ENCODE measurements at regions not wholly inside any gene's neighbourhood (a gene's known extent, or its start where the extent isn't known, plus 50 kb on each side); places are given as distances from the start of the nearest gene placed in this dataset.

GRCh38 chr3:94873751-94874150 is 810.9 kb downstream of the NSUN3 start:
- ChIA-PET CTCF (no interaction called here), POLR2A (no interaction called here)
- DNase-seq (ENCODE audit: extremely low spot score) = no peak
- no peak for TF ChIP-seq FOXA1 (IDR thresholded peaks at IDR 0.05)
- TF ChIP-seq LEF1 (IDR thresholded peaks at IDR 0.05; ENCODE audit: borderline replicate concordance) = no peak

GRCh38 chr3:94875149-94875548 is 812.3 kb downstream of the NSUN3 start:
- no peak for DNase-seq (ENCODE audit: extremely low spot score)
- ChIA-PET POLR2A (no interaction called here), CTCF (no interaction called here)
- TF ChIP-seq CTBP1 (IDR thresholded peaks at IDR 0.05; ENCODE audit: borderline replicate concordance) (no peak), FOXA1 (IDR thresholded peaks at IDR 0.05) (no peak), HDGF (IDR thresholded peaks at IDR 0.05; ENCODE audit: borderline replicate concordance) (no peak), NFRKB (IDR thresholded peaks at IDR 0.05) (no peak), BHLHE40 (IDR thresholded peaks at IDR 0.05; ENCODE audit: borderline replicate concordance) (no peak), FOXK2 (IDR thresholded peaks at IDR 0.05) (no peak), PKNOX1 (IDR thresholded peaks at IDR 0.05) (no peak), SP1 (IDR thresholded peaks at IDR 0.05) (no peak), TARDBP (IDR thresholded peaks at IDR 0.05) (no peak), ELF4 (IDR thresholded peaks at IDR 0.05) (no peak), ARNT (IDR thresholded peaks at IDR 0.05) (no peak), SUZ12 (IDR thresholded peaks at IDR 0.05) (no peak), ZNF384 (IDR thresholded peaks at IDR 0.05) (no peak), FOXM1 (IDR thresholded peaks at IDR 0.05; ENCODE audit: borderline replicate concordance) (no peak)

GRCh38 chr3:94887065-94887464 is 824.2 kb downstream of the NSUN3 start:
- DNase-seq (ENCODE audit: extremely low spot score) = no peak
- ChIA-PET CTCF (no interaction called here), POLR2A (no interaction called here)
- TF ChIP-seq ZNF384 (IDR thresholded peaks at IDR 0.05) = no peak
- no peak for TF ChIP-seq PKNOX1 (IDR thresholded peaks at IDR 0.05)
- TF ChIP-seq LEF1 (IDR thresholded peaks at IDR 0.05; ENCODE audit: borderline replicate concordance) = no peak
- TF ChIP-seq FOXK2 (IDR thresholded peaks at IDR 0.05) = no peak
- TF ChIP-seq BHLHE40 (IDR thresholded peaks at IDR 0.05; ENCODE audit: borderline replicate concordance) = no peak
- TF ChIP-seq ARNT (IDR thresholded peaks at IDR 0.05) = no peak
- TF ChIP-seq FOXA1 (IDR thresholded peaks at IDR 0.05) = no peak
- no peak for TF ChIP-seq ELF4 (IDR thresholded peaks at IDR 0.05)
- TF ChIP-seq FOXM1 (IDR thresholded peaks at IDR 0.05; ENCODE audit: borderline replicate concordance) = no peak

- TF ChIP-seq SP1 (IDR thresholded peaks at IDR 0.05) (no peak), L3MBTL2 (conservative IDR thresholded peaks at IDR 0.05) (no peak), ZNF384 (IDR thresholded peaks at IDR 0.05) (no peak), ARNT (IDR thresholded peaks at IDR 0.05) (no peak), LEF1 (IDR thresholded peaks at IDR 0.05; ENCODE audit: borderline replicate concordance) (no peak)
- POLR2A ChIA-PET = no interaction called here
- CTCF ChIA-PET = no interaction called here
- DNase-seq (ENCODE audit: extremely low spot score) = no peak
Observed at GRCh38 chr3:94896994-94897393, 834.1 kb downstream of the NSUN3 start.

GRCh38 chr3:94904156-94904674 is 841.4 kb downstream of the NSUN3 start:
- DNase-seq (ENCODE audit: extremely low spot score) = no peak
- TF ChIP-seq CTBP1 (IDR thresholded peaks at IDR 0.05; ENCODE audit: borderline replicate concordance) (no peak), ZNF384 (IDR thresholded peaks at IDR 0.05) (no peak), SP1 (IDR thresholded peaks at IDR 0.05) (no peak)
- ChIA-PET CTCF (no interaction called here), POLR2A (no interaction called here)

GRCh38 chr3:94909726-94910125 is 846.9 kb downstream of the NSUN3 start:
- DNase-seq (ENCODE audit: extremely low spot score) = no peak
- POLR2A ChIA-PET = no interaction called here
- no peak for TF ChIP-seq SP1 (IDR thresholded peaks at IDR 0.05)
- no peak for TF ChIP-seq CTBP1 (IDR thresholded peaks at IDR 0.05; ENCODE audit: borderline replicate concordance)
- no peak for TF ChIP-seq ARNT (IDR thresholded peaks at IDR 0.05)
- TF ChIP-seq FOXK2 (IDR thresholded peaks at IDR 0.05) = no peak
- TF ChIP-seq NFRKB (IDR thresholded peaks at IDR 0.05) = no peak
- no peak for TF ChIP-seq FOXA1 (IDR thresholded peaks at IDR 0.05)
- no peak for TF ChIP-seq SUZ12 (IDR thresholded peaks at IDR 0.05)
- no peak for TF ChIP-seq ZNF384 (IDR thresholded peaks at IDR 0.05)
- no peak for TF ChIP-seq HDGF (IDR thresholded peaks at IDR 0.05; ENCODE audit: borderline replicate concordance)
- TF ChIP-seq PKNOX1 (IDR thresholded peaks at IDR 0.05) = no peak
- TF ChIP-seq LEF1 (IDR thresholded peaks at IDR 0.05; ENCODE audit: borderline replicate concordance) = no peak
- no peak for TF ChIP-seq ELF4 (IDR thresholded peaks at IDR 0.05)
- TF ChIP-seq BHLHE40 (IDR thresholded peaks at IDR 0.05; ENCODE audit: borderline replicate concordance) = no peak
- no peak for TF ChIP-seq L3MBTL2 (conservative IDR thresholded peaks at IDR 0.05)
- TF ChIP-seq TARDBP (IDR thresholded peaks at IDR 0.05) = no peak
- CTCF ChIA-PET = no interaction called here

GRCh38 chr3:94912656-94913055 is 849.8 kb downstream of the NSUN3 start:
- ChIA-PET CTCF (interaction anchor here (0.6 kb wide), 1 partner anchor 180 kb away, joined by 8 read pairs; no protein-coding TSS in a partner anchor), POLR2A (no interaction called here)
- TF ChIP-seq CTBP1 (IDR thresholded peaks at IDR 0.05; ENCODE audit: borderline replicate concordance) (no peak), SUZ12 (IDR thresholded peaks at IDR 0.05) (no peak), LEF1 (IDR thresholded peaks at IDR 0.05; ENCODE audit: borderline replicate concordance) (no peak), ZNF384 (IDR thresholded peaks at IDR 0.05) (no peak), ELF4 (IDR thresholded peaks at IDR 0.05) (no peak), PKNOX1 (IDR thresholded peaks at IDR 0.05) (no peak), BHLHE40 (IDR thresholded peaks at IDR 0.05; ENCODE audit: borderline replicate concordance) (no peak), L3MBTL2 (conservative IDR thresholded peaks at IDR 0.05) (no peak), ARNT (IDR thresholded peaks at IDR 0.05) (no peak)
- DNase-seq (ENCODE audit: extremely low spot score) = no peak
